ENCODE measurements at regions not wholly inside any gene's neighbourhood (a gene's known extent, or its start where the extent isn't known, plus 50 kb on each side); places are given as distances from the start of the nearest gene placed in this dataset.

GRCh38 chr2:64317707-64318475 is 136.1 kb upstream of the LGALSL start:
- DNase-seq (ENCODE audit: low read depth): no peak

- no peak for DNase-seq (ENCODE audit: low read depth)
These were observed 135.6 kb upstream of the LGALSL start for GRCh38 chr2:64318476-64318748.

GRCh38 chr2:64319896-64320295 is 134.1 kb upstream of the LGALSL start:
- no peak for DNase-seq (ENCODE audit: low read depth)

GRCh38 chr2:64322433-64322832 is 131.5 kb upstream of the LGALSL start:
- DNase-seq (ENCODE audit: low read depth): no peak

GRCh38 chr2:64323197-64323596 is 130.8 kb upstream of the LGALSL start:
- no peak for DNase-seq (ENCODE audit: low read depth)

GRCh38 chr2:64324746-64325410 is 129.1 kb upstream of the LGALSL start:
- DNase-seq (ENCODE audit: low read depth): no peak

GRCh38 chr2:64325477-64325851 is 128.5 kb upstream of the LGALSL start:
- no peak for DNase-seq (ENCODE audit: low read depth)

- peak; percentile 44 for DNase-seq (ENCODE audit: low read depth)
These were observed 127.9 kb upstream of the LGALSL start for GRCh38 chr2:64325852-64326577.

- DNase-seq (ENCODE audit: low read depth): no peak
These were observed 127.3 kb upstream of the LGALSL start for GRCh38 chr2:64326578-64327050.

- no peak for DNase-seq (ENCODE audit: low read depth)
These were observed 126.8 kb upstream of the LGALSL start for GRCh38 chr2:64327129-64327509.

GRCh38 chr2:64327510-64328414 is 126.2 kb upstream of the LGALSL start:
- peak; percentile 31 for DNase-seq (ENCODE audit: low read depth)

- no peak for DNase-seq (ENCODE audit: low read depth)
These were observed 125.6 kb upstream of the LGALSL start for GRCh38 chr2:64328415-64328722.

- no peak for DNase-seq (ENCODE audit: low read depth)
These were observed 125.2 kb upstream of the LGALSL start for GRCh38 chr2:64328756-64329155.

GRCh38 chr2:64329848-64330247 is 124.1 kb upstream of the LGALSL start:
- no peak for DNase-seq (ENCODE audit: low read depth)

GRCh38 chr2:64330281-64331113 is 123.5 kb upstream of the LGALSL start:
- peak; percentile 70 for DNase-seq (ENCODE audit: low read depth)

- DNase-seq (ENCODE audit: low read depth): no peak
These were observed 122.8 kb upstream of the LGALSL start for GRCh38 chr2:64331114-64331645.

- DNase-seq (ENCODE audit: low read depth): no peak
These were observed 121.9 kb upstream of the LGALSL start for GRCh38 chr2:64331849-64332699.

GRCh38 chr2:64336171-64336570 is 117.8 kb upstream of the LGALSL start:
- DNase-seq (ENCODE audit: low read depth): no peak

- DNase-seq (ENCODE audit: low read depth): no peak
These were observed 116.6 kb upstream of the LGALSL start for GRCh38 chr2:64337314-64337713.

GRCh38 chr2:64338108-64338507 is 115.9 kb upstream of the LGALSL start:
- DNase-seq (ENCODE audit: low read depth): no peak
